IPS-20b (cell line): ENCODE measurements at regions not wholly inside any gene's neighbourhood (a gene's known extent, or its start where the extent isn't known, plus 50 kb on each side); places are given as distances from the start of the nearest gene placed in this dataset.

Experiments used
- H3K27ac ChIP-seq: one replicate; pipeline ENCODE4 v1.5.1; 2013; ENCODE audit warnings: low read length
- H3K27me3 ChIP-seq: 2 replicates; pipeline ENCODE4 v1.6.1; 2013; ENCODE audit warnings: mild to moderate bottlenecking, low read length, inconsistent platforms; ENCODE audit not compliant: insufficient read depth
- H3K36me3 ChIP-seq: 2 replicates; pipeline ENCODE4 v1.6.1; 2013; ENCODE audit warnings: low read depth, mild to moderate bottlenecking, inconsistent platforms, low read length, moderate library complexity; ENCODE audit not compliant: insufficient read depth
- H3K4me1 ChIP-seq: 2 replicates; pipeline ENCODE4 v1.6.1; 2013; ENCODE audit warnings: mild to moderate bottlenecking, control low read depth, inconsistent platforms, low read length, moderate library complexity; ENCODE audit not compliant: insufficient read depth
- H3K4me3 ChIP-seq: 2 replicates; pipeline ENCODE4 v1.5.1; 2013; ENCODE audit warnings: mild to moderate bottlenecking, low read length, inconsistent platforms
- H3K9ac ChIP-seq: 2 replicates; pipeline ENCODE4 v1.6.1; 2013; ENCODE audit warnings: low read depth, mild to moderate bottlenecking, inconsistent platforms, low read length, moderate library complexity
- H3K9me3 ChIP-seq: 2 replicates; pipeline ENCODE4 v1.6.1; 2013; ENCODE audit warnings: mild to moderate bottlenecking, low read depth, low read length, inconsistent platforms; ENCODE audit not compliant: insufficient read depth

DNA sequence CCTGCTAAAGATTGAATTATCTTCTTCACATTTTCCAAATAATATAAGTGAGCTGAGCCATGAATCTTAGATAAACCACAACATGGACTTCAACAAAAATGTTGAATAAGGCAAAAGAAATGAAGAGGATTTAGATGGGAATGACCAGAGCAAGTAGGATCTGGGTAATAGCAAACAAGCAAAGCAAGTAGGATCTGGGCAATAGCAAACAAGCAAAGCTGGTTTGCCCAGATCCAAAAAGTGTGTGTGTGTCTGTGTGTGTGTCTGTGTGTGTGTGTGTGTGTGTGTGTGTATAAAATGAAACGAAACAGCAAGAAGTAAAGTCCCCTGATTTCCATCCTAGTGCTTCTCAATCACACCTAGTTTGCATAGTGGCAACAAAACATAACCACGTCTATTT, 549.1 kb downstream of the RERGL start:
- H3K27ac ChIP-seq, result no peak overlapping the region
- no peaks in the 10 kb centered on the region for H3K4me1 ChIP-seq
- no peaks in the 10 kb centered on the region for H3K27me3 ChIP-seq
- H3K9ac ChIP-seq, result no peak overlapping the region
- H3K9me3 ChIP-seq, result no peaks in the 10 kb centered on the region; the same call in 1 of the 2 replicates
- no peak overlapping the region for H3K4me3 ChIP-seq
- no peaks in the 10 kb centered on the region for H3K36me3 ChIP-seq

DNA sequence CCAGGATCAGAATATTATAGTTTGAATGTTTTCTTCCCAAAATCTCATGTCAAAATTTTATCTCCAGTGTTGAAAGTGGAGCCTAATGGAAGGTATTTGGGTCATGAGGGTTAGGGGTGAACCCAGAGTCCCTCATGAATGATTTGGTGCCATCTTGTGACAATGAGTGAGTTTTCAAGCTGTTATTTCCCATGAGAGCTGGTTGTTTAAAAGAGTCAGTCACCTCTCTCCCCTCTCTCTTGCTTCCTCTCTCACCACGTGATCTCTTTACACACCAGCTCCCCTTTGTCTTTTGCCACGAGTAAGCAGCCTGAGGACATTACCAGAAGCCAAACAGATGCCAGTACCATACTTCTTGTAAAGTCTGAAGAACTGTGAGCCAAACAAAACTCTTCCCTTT, 561.6 kb downstream of the RERGL start:
- Histone ChIP-seq H3K4me3 (no peak overlapping the region), H3K36me3 (no peaks in the 10 kb centered on the region), H3K27ac (no peak overlapping the region), H3K9ac (no peak overlapping the region), H3K27me3 (no peaks in the 10 kb centered on the region), H3K9me3 (no peaks in the 10 kb centered on the region), H3K4me1 (no peaks in the 10 kb centered on the region)

DNA sequence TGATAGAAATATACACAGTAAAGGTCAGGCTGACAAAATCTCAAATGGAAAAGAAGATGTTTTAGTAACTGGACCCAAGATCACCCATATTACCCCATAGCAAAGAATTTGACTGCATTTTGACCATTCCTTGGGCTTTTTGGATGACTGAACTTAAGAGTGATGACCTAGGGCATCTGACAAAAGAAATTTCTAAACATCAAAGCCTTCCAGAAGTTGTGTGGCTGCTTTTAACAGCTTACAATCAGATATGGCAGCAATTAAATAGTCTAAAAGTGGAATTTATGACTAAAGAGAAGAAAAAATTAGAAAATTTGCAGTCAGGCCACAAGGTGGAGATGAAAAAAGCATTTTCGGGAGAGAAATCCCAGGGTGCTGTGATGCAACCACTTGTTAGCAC, 563.0 kb downstream of the RERGL start:
- H3K9ac ChIP-seq, result no peak overlapping the region
- H3K4me3 ChIP-seq, result no peak overlapping the region
- no peaks in the 10 kb centered on the region for H3K9me3 ChIP-seq
- no peak overlapping the region for H3K27ac ChIP-seq
- H3K36me3 ChIP-seq, result no peaks in the 10 kb centered on the region
- H3K4me1 ChIP-seq, result no peaks in the 10 kb centered on the region
- H3K27me3 ChIP-seq, result no peaks in the 10 kb centered on the region

DNA sequence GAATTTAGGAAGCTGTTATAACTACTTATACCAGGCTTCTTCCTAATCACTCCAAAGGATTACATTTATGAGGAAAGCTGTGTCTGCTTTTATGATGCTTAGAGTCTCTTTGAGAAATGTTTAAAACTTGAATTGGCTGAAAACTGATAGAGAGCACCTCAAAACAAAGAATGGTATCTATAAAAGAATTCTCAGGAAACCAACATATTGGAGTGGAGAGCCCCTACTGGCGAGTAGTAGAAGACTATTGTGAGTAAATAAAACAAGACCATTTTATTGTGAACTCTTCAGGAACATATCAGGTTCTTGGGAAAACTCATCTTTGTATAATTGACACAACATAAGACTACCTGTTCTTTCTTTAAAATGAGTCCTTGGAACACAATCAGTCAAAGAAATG, 578.6 kb downstream of the RERGL start:
- no peak overlapping the region for H3K4me3 ChIP-seq
- H3K4me1 ChIP-seq, result peaks cover 9% of the 10 kb centered on the region
- no peak overlapping the region for H3K9ac ChIP-seq
- no peaks in the 10 kb centered on the region for H3K9me3 ChIP-seq
- H3K27ac ChIP-seq, result no peak overlapping the region
- H3K36me3 ChIP-seq, result no peaks in the 10 kb centered on the region
- H3K27me3 ChIP-seq, result no peaks in the 10 kb centered on the region

DNA sequence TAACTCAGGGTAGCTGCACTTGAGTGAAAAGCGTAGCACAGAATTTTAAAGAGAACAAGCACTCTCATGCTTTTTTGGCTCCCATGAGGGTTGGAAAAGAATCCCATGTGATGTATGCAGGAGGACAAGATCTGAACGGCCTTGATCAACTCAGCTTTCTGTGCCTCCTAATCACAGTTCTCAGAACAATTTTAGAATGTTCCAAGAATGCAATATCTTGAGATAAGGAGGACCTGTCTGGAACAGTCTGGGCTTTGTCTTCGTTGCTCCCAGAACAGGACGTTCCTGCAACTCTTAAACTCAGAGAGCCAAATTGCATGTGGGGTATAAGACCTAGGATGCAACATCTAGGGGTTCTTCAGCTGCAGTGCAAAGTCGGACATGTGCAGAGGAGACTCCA, 582.7 kb downstream of the RERGL start:
- Histone ChIP-seq H3K4me3 (no peak overlapping the region), H3K27ac (no peak overlapping the region), H3K27me3 (no peaks in the 10 kb centered on the region), H3K9ac (no peak overlapping the region), H3K4me1 (peaks cover 14% of the 10 kb centered on the region), H3K36me3 (no peaks in the 10 kb centered on the region), H3K9me3 (no peaks in the 10 kb centered on the region)

DNA sequence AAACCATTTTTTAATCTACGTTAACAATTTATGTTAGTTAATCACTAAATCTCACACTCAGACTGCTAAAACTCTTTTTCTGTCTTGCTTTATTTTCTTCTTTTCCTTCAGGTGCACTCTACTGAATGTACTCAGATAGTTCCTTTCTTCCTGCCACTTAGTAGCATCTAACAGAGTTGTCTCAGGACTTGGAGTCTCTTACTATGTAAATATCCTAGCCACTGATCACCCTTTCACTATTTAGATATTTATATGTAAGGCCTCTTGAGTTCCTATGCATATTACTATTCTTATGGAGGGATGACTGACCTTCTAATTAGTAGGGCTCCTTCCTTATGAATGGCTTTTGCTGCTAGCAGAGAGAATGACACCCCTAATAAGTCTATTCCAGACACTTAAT, 586.3 kb downstream of the RERGL start:
- no peaks in the 10 kb centered on the region for H3K9me3 ChIP-seq
- H3K4me1 ChIP-seq, result peaks cover 14% of the 10 kb centered on the region
- H3K9ac ChIP-seq, result no peak overlapping the region
- no peak overlapping the region for H3K4me3 ChIP-seq
- H3K27ac ChIP-seq, result no peak overlapping the region
- H3K36me3 ChIP-seq, result no peaks in the 10 kb centered on the region
- no peaks in the 10 kb centered on the region for H3K27me3 ChIP-seq

DNA sequence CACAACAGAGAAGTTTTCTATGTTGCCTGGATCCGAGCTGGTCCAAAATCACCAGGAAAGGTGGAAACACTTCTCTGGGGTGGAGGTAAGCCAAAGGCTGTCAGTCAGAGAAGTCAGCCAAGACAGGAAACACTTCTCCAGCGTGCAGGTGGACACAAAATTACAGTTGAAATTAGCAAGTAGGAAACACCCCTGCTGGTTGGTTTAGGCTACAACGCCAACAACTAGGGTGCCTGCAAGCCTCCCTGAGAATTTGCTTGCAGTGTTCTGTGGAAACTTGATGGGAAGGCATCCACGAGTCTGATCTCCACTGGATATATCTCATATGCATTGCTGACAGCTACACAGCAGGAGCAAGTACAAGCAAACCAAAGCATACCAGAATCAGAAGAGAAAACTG, 600.5 kb downstream of the RERGL start:
- Histone ChIP-seq H3K9me3 (no peaks in the 10 kb centered on the region), H3K4me3 (no peak overlapping the region), H3K27me3 (no peaks in the 10 kb centered on the region), H3K4me1 (no peaks in the 10 kb centered on the region), H3K36me3 (no peaks in the 10 kb centered on the region), H3K9ac (no peak overlapping the region), H3K27ac (no peak overlapping the region)

DNA sequence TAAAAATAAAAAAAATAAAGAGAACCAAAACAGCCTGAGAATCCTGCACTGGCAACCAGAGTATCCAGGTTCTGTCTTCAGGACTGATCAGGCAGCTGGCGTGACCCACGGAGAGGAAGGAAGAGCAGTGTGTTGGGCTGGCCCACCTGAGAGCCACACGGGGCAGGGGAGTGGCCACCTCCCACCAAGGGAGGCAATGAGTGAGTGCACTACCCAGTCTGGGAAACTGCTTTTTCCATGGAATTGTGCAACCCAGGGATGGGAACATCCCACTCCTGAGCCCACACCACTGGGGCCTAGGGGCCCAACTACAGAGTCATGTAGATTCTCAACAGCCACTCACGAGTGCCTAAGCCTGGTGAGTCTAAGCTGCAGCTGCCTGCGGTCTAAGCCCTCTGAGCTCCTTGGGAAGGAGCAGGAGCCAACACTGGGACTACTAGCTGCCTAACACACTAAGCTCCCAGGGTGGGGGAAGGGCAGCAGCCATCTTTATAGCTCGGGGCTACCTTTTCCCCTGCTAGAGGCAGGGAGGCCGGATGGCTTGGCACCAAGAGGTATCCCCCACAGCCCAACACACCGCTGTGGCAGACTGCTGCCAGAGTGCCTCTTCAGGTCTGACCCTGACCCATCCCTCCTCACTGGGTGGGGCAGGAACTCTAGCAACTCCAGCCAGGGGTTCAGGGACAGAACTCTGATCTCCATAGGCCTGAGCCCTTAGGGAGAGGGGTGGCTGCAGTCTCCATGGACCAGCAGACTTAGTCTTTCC, 610.9 kb downstream of the RERGL start:
- Histone ChIP-seq H3K36me3 (no peaks in the 10 kb centered on the region), H3K4me1 (no peaks in the 10 kb centered on the region), H3K4me3 (no peak overlapping the region), H3K27me3 (no peaks in the 10 kb centered on the region), H3K9me3 (peaks cover 3% of the 10 kb centered on the region; the same call in 1 of the 2 replicates), H3K9ac (no peak overlapping the region), H3K27ac (no peak overlapping the region)

DNA sequence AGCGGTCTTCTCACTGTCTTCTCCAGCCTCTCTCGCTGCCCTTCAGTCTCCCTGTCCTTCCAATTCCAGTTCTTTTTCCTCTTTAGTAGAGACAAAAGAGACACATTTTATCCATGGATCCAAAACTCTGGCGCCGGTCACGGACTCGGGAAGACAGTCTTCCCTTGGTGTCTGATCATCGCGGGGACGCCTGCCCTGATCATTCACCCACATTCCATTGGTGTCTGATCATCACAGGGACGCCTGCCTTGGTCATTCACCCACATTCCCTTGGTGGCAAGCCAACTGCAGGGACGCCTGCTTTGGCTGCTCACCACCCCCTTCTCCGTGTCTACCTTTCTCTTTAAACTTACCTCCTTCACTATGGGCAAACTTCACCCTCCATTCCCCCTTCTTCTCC, 619.5 kb downstream of the RERGL start:
- Histone ChIP-seq H3K36me3 (no peaks in the 10 kb centered on the region), H3K4me3 (no peak overlapping the region), H3K4me1 (no peaks in the 10 kb centered on the region), H3K27me3 (no peaks in the 10 kb centered on the region), H3K9ac (no peak overlapping the region), H3K9me3 (no peaks in the 10 kb centered on the region), H3K27ac (no peak overlapping the region)

DNA sequence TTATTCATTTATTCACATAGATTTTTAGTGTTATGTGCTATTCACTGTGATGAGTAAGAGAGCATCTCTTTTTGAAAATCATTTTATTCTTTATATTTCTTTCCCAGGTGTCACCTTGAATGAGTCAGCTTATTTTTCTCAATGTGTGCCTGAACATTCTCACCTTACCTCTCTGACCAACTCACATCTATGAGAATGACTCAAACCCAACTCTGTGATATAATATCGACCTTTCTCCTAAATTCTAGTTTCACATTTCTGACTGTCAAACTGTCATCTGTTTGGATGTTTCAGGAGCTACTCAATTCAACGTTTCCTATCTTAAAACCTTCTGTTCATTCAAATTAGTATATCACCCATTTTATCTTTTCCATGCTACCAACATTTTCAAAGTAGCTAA, 630.8 kb downstream of the RERGL start:
- Histone ChIP-seq H3K27me3 (no peaks in the 10 kb centered on the region), H3K9me3 (no peaks in the 10 kb centered on the region)

DNA sequence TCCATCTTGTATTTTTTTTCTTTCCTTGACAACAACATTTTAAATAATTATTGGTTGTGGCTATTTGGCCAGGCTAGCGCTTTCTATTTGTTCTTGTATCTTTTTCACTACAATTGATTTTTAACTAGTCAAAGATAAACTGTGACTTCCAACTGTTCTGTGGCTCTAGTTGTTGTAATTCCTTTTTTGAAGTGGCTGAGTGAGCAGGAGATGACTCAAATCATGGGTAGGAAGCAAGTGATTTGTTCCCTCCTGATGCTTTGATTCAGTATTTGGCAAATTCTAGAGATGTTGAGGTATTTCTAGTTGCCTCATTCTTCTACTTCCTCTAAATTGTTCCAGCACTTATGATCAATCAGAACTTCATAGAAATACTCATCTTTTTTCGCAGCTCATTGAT, 633.5 kb downstream of the RERGL start:
- H3K9ac ChIP-seq, result no peak overlapping the region
- H3K4me3 ChIP-seq, result no peak overlapping the region
- no peak overlapping the region for H3K27ac ChIP-seq
- H3K27me3 ChIP-seq, result no peaks in the 10 kb centered on the region
- H3K36me3 ChIP-seq, result no peaks in the 10 kb centered on the region
- no peaks in the 10 kb centered on the region for H3K9me3 ChIP-seq
- H3K4me1 ChIP-seq, result no peaks in the 10 kb centered on the region

More for the DNA sequence above, 630.8 kb downstream of the RERGL start:
- no peak overlapping the region for H3K4me3 ChIP-seq
- H3K9ac ChIP-seq, result no peak overlapping the region
- H3K36me3 ChIP-seq, result no peaks in the 10 kb centered on the region
- no peaks in the 10 kb centered on the region for H3K4me1 ChIP-seq
- H3K27ac ChIP-seq, result no peak overlapping the region

DNA sequence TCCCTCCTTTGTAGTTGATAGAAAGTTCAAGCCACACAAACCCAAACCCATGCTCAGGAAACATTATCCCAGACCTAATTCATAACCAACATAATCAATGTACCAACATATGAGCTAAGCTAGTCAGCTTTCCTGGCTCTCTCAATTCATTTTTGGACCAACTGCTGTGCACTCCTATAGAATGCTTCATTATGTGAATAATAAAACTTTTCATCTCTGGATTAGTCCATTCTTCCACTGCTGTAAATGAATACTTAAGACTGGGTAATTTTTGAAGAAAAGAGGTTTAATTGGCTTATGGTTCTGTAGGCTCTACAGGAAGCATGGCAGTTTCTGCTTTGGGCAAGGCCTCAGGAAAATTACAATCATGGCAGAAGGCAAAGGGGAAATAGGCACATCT, 651.9 kb downstream of the RERGL start:
- no peak overlapping the region for H3K9ac ChIP-seq
- no peaks in the 10 kb centered on the region for H3K4me1 ChIP-seq
- H3K9me3 ChIP-seq, result peaks cover 13% of the 10 kb centered on the region; the same call in 1 of the 2 replicates
- no peaks in the 10 kb centered on the region for H3K27me3 ChIP-seq
- H3K27ac ChIP-seq, result no peak overlapping the region
- no peaks in the 10 kb centered on the region for H3K36me3 ChIP-seq
- H3K4me3 ChIP-seq, result no peak overlapping the region
